GM13977 (cell line): ENCODE measurements at regions not wholly inside any gene's neighbourhood (a gene's known extent, or its start where the extent isn't known, plus 50 kb on each side); places are given as distances from the start of the nearest gene placed in this dataset.

Experiments used
- DNase-seq: peaks from one replicate; pipeline ENCODE4 v3.0.0; 2012; ENCODE audit warnings: low spot score
- CTCF ChIP-seq: IDR thresholded peaks from 2 replicates; pipeline ENCODE4 v1.5.1; 2012; ENCODE audit warnings: mild to moderate bottlenecking, control low read depth; ENCODE audit not compliant: insufficient read depth; ENCODE audit errors: extremely low read depth, missing control alignments
- in situ Hi-C: fragments of 300-500 bp; cut with MboI; formaldehyde crosslinking; loops from one replicate; pipeline ENCODE4 v1.12.0; 2022; ENCODE audit warnings: low sequenced_read_pairs, low pct_unique_long_range_greater_than_20kb, mixed read lengths, inconsistent platforms; ENCODE audit not compliant: unreplicated experiment

GRCh38 chr4:72631296-72631695 is 62.3 kb upstream of the ADAMTS3 start:
- no peak for DNase-seq
- in situ Hi-C loops = no loop called here
- no peak for TF ChIP-seq CTCF

GRCh38 chr4:72629540-72629939 is 60.5 kb upstream of the ADAMTS3 start:
- in situ Hi-C loops = no loop called here
- no peak for TF ChIP-seq CTCF
- DNase-seq = no peak

- TF ChIP-seq CTCF = no peak
- DNase-seq = no peak
- in situ Hi-C loops = no loop called here
Measured at GRCh38 chr4:72627723-72628122, 58.7 kb upstream of the ADAMTS3 start.
